ENCODE measurements at regions not wholly inside any gene's neighbourhood (a gene's known extent, or its start where the extent isn't known, plus 50 kb on each side); places are given as distances from the start of the nearest gene placed in this dataset.

- Histone ChIP-seq H3K9ac (ENCODE audit: low read length) (no peak overlapping the region), H3K36me3 (ENCODE audit: control insufficient read depth in 1 of 2, insufficient read depth in 2 of 2, low read length in 2 of 2) (no peaks in the 10 kb centered on the region), H3K9me3 (ENCODE audit: control insufficient read depth in 1 of 2, insufficient read depth in 1 of 2, low read depth in 1 of 2, low read length in 2 of 2) (no peaks in the 10 kb centered on the region), H4K20me1 (ENCODE audit: insufficient read depth) (no peaks in the 10 kb centered on the region), H3K27ac (ENCODE audit: low read depth, low read length) (no peak overlapping the region), H3K9me2 (ENCODE audit: insufficient read depth) (no peaks in the 10 kb centered on the region), H3K79me2 (ENCODE audit: insufficient read depth, low read length) (no peaks in the 10 kb centered on the region), H3K4me3 (replicated peaks in 1 of 2; ENCODE audit: low read depth in 1 of 2, low read length in 2 of 2) (no peak overlapping the region), H3K27me3 (ENCODE audit: insufficient read depth, low read length) (no peaks in the 10 kb centered on the region), H2AFZ (ENCODE audit: low read depth, low read length, poor library complexity, severe bottlenecking) (no peak overlapping the region), H3K4me2 (ENCODE audit: low read length) (no peak overlapping the region), H3K4me1 (ENCODE audit: control insufficient read depth in 1 of 2, insufficient read depth in 2 of 2, low read length in 2 of 2) (no peaks in the 10 kb centered on the region)
- CTCF ChIA-PET, result no interaction called here
- no TSS peak for BruUV-seq (replicated peaks)
- ATAC-seq (no peak), DNase-seq (ENCODE audit: low read depth, low spot score) (no peak)
- POLR2A ChIA-PET, result no interaction called here
- RAD21 ChIA-PET (ENCODE audit: low non-redundant PET in 1 of 2, low total read pairs in 2 of 2, uncharacterized antibody in 2 of 2, unreplicated experiment in 2 of 2), result no interaction called here
- intact Hi-C loops (cut with micrococcal nuclease), result no loop called here
- TF ChIP-seq ZNF274 (IDR thresholded peaks at IDR 0.05; ENCODE audit: low read depth, low read length), result no peak
- no peak for TF ChIP-seq FOSL1 (IDR thresholded peaks at IDR 0.05; ENCODE audit: low read depth)
- TF ChIP-seq SP1 (IDR thresholded peaks at IDR 0.05; ENCODE audit: low read depth), result no peak
Measured at GRCh38 chr2:30354621-30355020, 92.4 kb upstream of the LCLAT1 start.

- Histone ChIP-seq H3K27ac (ENCODE audit: low read depth, low read length) (no peak overlapping the region), H3K27me3 (ENCODE audit: insufficient read depth, low read length) (no peaks in the 10 kb centered on the region), H3K4me3 (replicated peaks in 1 of 2; ENCODE audit: low read depth in 1 of 2, low read length in 2 of 2) (no peak overlapping the region), H3K36me3 (ENCODE audit: control insufficient read depth in 1 of 2, insufficient read depth in 2 of 2, low read length in 2 of 2) (no peaks in the 10 kb centered on the region), H3K9me3 (ENCODE audit: control insufficient read depth in 1 of 2, insufficient read depth in 1 of 2, low read depth in 1 of 2, low read length in 2 of 2) (no peaks in the 10 kb centered on the region), H3K4me1 (ENCODE audit: control insufficient read depth in 1 of 2, insufficient read depth in 2 of 2, low read length in 2 of 2) (no peaks in the 10 kb centered on the region), H3K79me2 (ENCODE audit: insufficient read depth, low read length) (no peaks in the 10 kb centered on the region), H3K9ac (ENCODE audit: low read length) (no peak overlapping the region), H4K20me1 (ENCODE audit: insufficient read depth) (no peaks in the 10 kb centered on the region), H3K4me2 (ENCODE audit: low read length) (no peak overlapping the region), H3K9me2 (ENCODE audit: insufficient read depth) (no peaks in the 10 kb centered on the region), H2AFZ (ENCODE audit: low read depth, low read length, poor library complexity, severe bottlenecking) (no peak overlapping the region)
- ChIA-PET CTCF (no interaction called here), RAD21 (ENCODE audit: low non-redundant PET in 1 of 2, low total read pairs in 2 of 2, uncharacterized antibody in 2 of 2, unreplicated experiment in 2 of 2) (no interaction called here), POLR2A (no interaction called here)
- BruUV-seq (replicated peaks), result no TSS peak
- DNase-seq (ENCODE audit: low read depth, low spot score), result no peak
- no peak for TF ChIP-seq YY1 (IDR thresholded peaks at IDR 0.05; ENCODE audit: extremely low read depth, insufficient replicate concordance, low read depth, low read length)
- no peak for TF ChIP-seq CTCF (IDR thresholded peaks at IDR 0.05 in 2 of 3, conservative IDR thresholded peaks at IDR 0.05 in 1 of 3; ENCODE audit: borderline replicate concordance in 1 of 3, insufficient read depth in 1 of 3, low read depth in 2 of 3, low read length in 2 of 3)
- no peak for ATAC-seq
- intact Hi-C loops (cut with micrococcal nuclease), result no loop called here
Measured at GRCh38 chr2:30355306-30355705, 91.7 kb upstream of the LCLAT1 start.
